ENCODE measurements at regions not wholly inside any gene's neighbourhood (a gene's known extent, or its start where the extent isn't known, plus 50 kb on each side); places are given as distances from the start of the nearest gene placed in this dataset.

DNA sequence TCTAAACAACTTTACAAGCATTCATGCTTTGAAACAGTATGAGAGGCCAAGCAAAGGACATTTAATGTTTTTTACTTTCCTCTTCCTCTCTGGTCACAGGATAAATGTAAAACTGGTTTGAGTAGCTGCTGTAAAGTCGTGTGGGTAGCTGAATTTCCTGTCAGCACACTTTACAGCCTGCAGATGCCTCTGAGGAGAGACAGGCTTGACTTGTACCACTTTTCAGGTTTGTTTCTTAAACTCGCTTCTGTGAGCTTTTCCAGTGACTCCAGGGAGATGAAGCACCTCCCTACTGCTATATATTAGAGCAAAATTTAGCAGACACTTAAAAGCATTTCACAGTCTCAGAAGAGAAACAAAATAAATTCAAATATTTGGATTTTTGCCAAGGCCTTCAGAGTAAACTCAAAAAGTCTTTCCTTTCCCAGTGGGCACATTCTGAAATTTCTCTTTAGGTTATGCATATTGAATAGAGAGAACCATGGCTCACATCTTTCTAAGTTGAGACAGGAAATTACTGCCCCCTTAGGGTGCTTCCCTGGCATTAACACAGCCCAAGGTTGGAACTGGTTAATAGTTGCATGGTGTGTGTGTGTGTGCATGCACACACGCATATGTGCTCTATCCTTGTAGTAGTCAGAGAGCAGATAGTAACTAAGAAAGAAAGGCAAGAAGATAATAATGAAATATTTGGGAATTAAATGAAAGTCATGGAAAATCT is 557.3 kb upstream of the MIS18BP1 start:
- H3K4me1 ChIP-seq (ENCODE audit: insufficient read depth), result no peaks in the 10 kb centered on the region
- no peaks in the 10 kb centered on the region for H3K9me2 ChIP-seq (replicated peaks; ENCODE audit: insufficient read depth)
- H3K36me3 ChIP-seq (replicated peaks; ENCODE audit: insufficient read depth, low read depth), result no peaks in the 10 kb centered on the region
- H2AFZ ChIP-seq, result peak overlapping the region; percentile 12
- H3K4me3 ChIP-seq, result no peak overlapping the region
- TF ChIP-seq CTCF (IDR thresholded peaks at IDR 0.05; ENCODE audit: poor library complexity), result peak; percentile 31
- TF ChIP-seq EZH2phosphoT487 (IDR thresholded peaks at IDR 0.05; ENCODE audit: low read depth, severe bottlenecking, unreplicated experiment), result no peak
- H3K4me2 ChIP-seq, result peak overlapping the region; percentile 6
- H3K79me2 ChIP-seq, result no peaks in the 10 kb centered on the region
- DNase-seq (ENCODE audit: low spot score), result peak; percentile 23
- H4K20me1 ChIP-seq (ENCODE audit: insufficient read depth, poor library complexity, severe bottlenecking), result no peaks in the 10 kb centered on the region
- H3K27ac ChIP-seq, result peak overlapping the region; percentile 35
- no peaks in the 10 kb centered on the region for H3K9me3 ChIP-seq (ENCODE audit: low read depth)
- H3K27me3 ChIP-seq, result no peaks in the 10 kb centered on the region
- 41% methylated on average over 3 of the region's 3 CpGs for WGBS (ENCODE audit: low lambda C conversion rate, missing lambda C conversion rate)

GRCh38 chr14:45807178-45807899 is 554.3 kb upstream of the MIS18BP1 start:
- Histone ChIP-seq H3K36me3 (replicated peaks; ENCODE audit: insufficient read depth, low read depth) (no peaks in the 10 kb centered on the region), H4K20me1 (ENCODE audit: insufficient read depth, poor library complexity, severe bottlenecking) (no peaks in the 10 kb centered on the region), H3K9me3 (ENCODE audit: low read depth) (no peaks in the 10 kb centered on the region), H3K27me3 (no peaks in the 10 kb centered on the region), H3K4me2 (no peak overlapping the region), H3K4me1 (ENCODE audit: insufficient read depth) (no peaks in the 10 kb centered on the region), H3K9me2 (replicated peaks; ENCODE audit: insufficient read depth) (no peaks in the 10 kb centered on the region), H3K27ac (no peak overlapping the region), H3K4me3 (no peak overlapping the region), H2AFZ (no peak overlapping the region), H3K79me2 (no peaks in the 10 kb centered on the region)
- 66% methylated on average over 5 of the region's 5 CpGs for WGBS (ENCODE audit: low lambda C conversion rate, missing lambda C conversion rate)
- TF ChIP-seq EZH2phosphoT487 (IDR thresholded peaks at IDR 0.05; ENCODE audit: low read depth, severe bottlenecking, unreplicated experiment) (no peak), CTCF (IDR thresholded peaks at IDR 0.05; ENCODE audit: poor library complexity) (no peak), EZH2 (IDR thresholded peaks at IDR 0.05; ENCODE audit: borderline replicate concordance) (no peak)
- DNase-seq (ENCODE audit: low spot score), result no peak

DNA sequence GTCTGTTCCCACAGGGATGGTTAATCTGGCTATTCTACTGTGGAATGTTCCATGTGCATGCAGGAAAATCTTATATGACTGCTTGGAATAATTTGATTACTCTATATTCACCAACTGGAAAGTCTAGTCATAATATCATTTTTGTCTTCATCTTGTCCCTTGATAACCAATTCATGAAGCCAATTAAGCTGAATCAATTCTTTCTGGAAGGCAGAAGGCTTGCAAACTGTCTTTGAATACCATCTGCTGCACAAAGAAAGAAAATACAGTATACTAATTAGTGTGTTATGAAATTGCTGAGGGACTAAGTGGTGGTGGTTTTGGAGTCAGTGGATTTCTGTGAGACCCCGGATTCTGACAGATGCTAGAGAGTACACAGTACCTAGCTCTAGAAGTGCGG is 546.5 kb upstream of the MIS18BP1 start:
- DNase-seq (ENCODE audit: low spot score), result no peak
- 85% methylated on average over 2 of the region's 2 CpGs for WGBS (ENCODE audit: low lambda C conversion rate, missing lambda C conversion rate)

More for the DNA sequence above, 546.5 kb upstream of the MIS18BP1 start:
- Histone ChIP-seq H4K20me1 (ENCODE audit: insufficient read depth, poor library complexity, severe bottlenecking) (no peaks in the 10 kb centered on the region), H3K4me2 (no peak overlapping the region), H3K9me2 (replicated peaks; ENCODE audit: insufficient read depth) (no peaks in the 10 kb centered on the region), H3K36me3 (replicated peaks; ENCODE audit: insufficient read depth, low read depth) (no peaks in the 10 kb centered on the region), H3K79me2 (no peaks in the 10 kb centered on the region), H2AFZ (no peak overlapping the region), H3K9me3 (ENCODE audit: low read depth) (no peaks in the 10 kb centered on the region), H3K4me3 (no peak overlapping the region), H3K4me1 (ENCODE audit: insufficient read depth) (no peaks in the 10 kb centered on the region), H3K27ac (no peak overlapping the region), H3K27me3 (no peaks in the 10 kb centered on the region)
- TF ChIP-seq EZH2 (IDR thresholded peaks at IDR 0.05; ENCODE audit: borderline replicate concordance) (no peak), EZH2phosphoT487 (IDR thresholded peaks at IDR 0.05; ENCODE audit: low read depth, severe bottlenecking, unreplicated experiment) (no peak), CTCF (IDR thresholded peaks at IDR 0.05; ENCODE audit: poor library complexity) (no peak)
